Glutamatergic neuron (in vitro differentiated cells): ENCODE measurements at regions not wholly inside any gene's neighbourhood (a gene's known extent, or its start where the extent isn't known, plus 50 kb on each side); places are given as distances from the start of the nearest gene placed in this dataset.

Experiments used
- DNase-seq: peaks from one replicate; pipeline ENCODE4 v3.0.0; 2022
- H3K27ac Mint-ChIP-seq: one replicate; pipeline ENCODE4 v1.8.0; 2020; ENCODE audit warnings: mild to moderate bottlenecking, mixed read lengths, inconsistent platforms; ENCODE audit not compliant: unreplicated experiment
- H3K27me3 Mint-ChIP-seq: one replicate; pipeline ENCODE4 v1.8.0; 2020; ENCODE audit warnings: mild to moderate bottlenecking, moderate library complexity, mixed read lengths, inconsistent platforms; ENCODE audit not compliant: unreplicated experiment
- H3K36me3 Mint-ChIP-seq: one replicate; pipeline ENCODE4 v1.8.0; 2020; ENCODE audit warnings: mild to moderate bottlenecking, mixed read lengths, inconsistent platforms; ENCODE audit not compliant: unreplicated experiment
- H3K4me1 Mint-ChIP-seq: one replicate; pipeline ENCODE4 v1.8.0; 2020; ENCODE audit warnings: mild to moderate bottlenecking, low read depth, mixed read lengths, inconsistent platforms; ENCODE audit not compliant: unreplicated experiment
- H3K4me3 Mint-ChIP-seq: one replicate; pipeline ENCODE4 v1.8.0; 2020; ENCODE audit warnings: mild to moderate bottlenecking, mixed read lengths, inconsistent platforms; ENCODE audit not compliant: unreplicated experiment
- H3K9me3 Mint-ChIP-seq: one replicate; pipeline ENCODE4 v1.8.0; 2020; ENCODE audit warnings: mild to moderate bottlenecking, moderate library complexity, mixed read lengths, inconsistent platforms; ENCODE audit not compliant: unreplicated experiment
- CTCF ChIP-seq: fragments of 200-600 bp; sonication (generic); IDR thresholded peaks from one replicate; pipeline ENCODE4 v1.5.0; 2021; ENCODE audit not compliant: partially characterized antibody, unreplicated experiment

DNA sequence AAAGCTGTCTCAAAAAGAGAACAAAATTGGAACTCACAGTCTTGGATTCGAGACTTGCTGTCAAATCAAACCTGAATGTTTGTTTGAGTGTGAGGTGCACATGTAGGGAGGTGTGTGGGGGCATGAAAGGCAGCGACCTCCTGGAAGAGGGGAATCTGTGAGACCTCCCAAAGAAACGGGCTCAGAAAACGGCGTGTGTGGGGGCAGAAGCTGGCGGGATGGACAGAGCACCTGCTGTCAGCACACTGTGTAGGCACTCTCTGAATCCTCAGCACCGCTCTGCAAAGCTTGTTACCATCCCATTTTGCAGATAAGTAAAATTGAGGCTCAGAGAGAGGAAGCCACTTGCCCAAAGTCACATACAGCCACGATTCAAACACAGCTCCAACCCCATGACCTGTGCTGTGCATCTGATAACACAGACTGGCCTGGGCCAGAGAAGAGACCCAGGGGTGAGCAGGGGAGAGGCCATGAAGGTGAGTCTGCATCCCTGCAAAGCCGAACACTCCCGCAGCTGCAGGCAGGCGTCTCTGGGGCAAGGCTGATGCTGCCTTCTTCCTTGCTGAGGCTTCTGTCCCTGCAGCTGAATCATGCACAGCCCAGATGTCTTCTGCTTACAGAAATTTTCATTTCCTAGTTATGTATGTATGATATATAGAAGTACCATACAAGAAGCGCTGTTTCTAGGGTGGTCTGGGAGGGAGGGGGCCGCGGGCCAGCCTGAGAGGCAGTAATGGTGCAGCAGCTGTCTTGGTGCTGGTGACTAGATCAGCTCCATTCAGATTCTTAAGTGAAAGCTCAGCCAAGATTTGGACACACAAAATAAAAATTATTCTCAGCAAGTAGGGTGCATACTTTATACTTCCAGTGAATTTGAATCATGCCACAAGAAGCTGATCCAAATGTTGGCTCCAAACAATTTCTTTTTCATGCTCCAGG lies 67.3 kb upstream of the SHISAL1 start:
- H3K4me3 Mint-ChIP-seq: no peak overlapping the region
- peak; percentile 7 for DNase-seq
- H3K36me3 Mint-ChIP-seq: peaks cover 6% of the 10 kb centered on the region
- H3K27me3 Mint-ChIP-seq: peaks cover 8% of the 10 kb centered on the region
- peaks cover 4% of the 10 kb centered on the region for H3K4me1 Mint-ChIP-seq
- no peak overlapping the region for H3K27ac Mint-ChIP-seq
- peaks cover 3% of the 10 kb centered on the region for H3K9me3 Mint-ChIP-seq
- TF ChIP-seq CTCF: no peak

GRCh38 chr22:44378380-44378779 lies 65.6 kb upstream of the SHISAL1 start:
- H3K36me3 Mint-ChIP-seq: peaks cover 16% of the 10 kb centered on the region
- H3K4me3 Mint-ChIP-seq: no peak overlapping the region
- no peak for DNase-seq
- H3K27ac Mint-ChIP-seq: no peak overlapping the region
- peaks cover under 1% of the 10 kb centered on the region for H3K4me1 Mint-ChIP-seq
- H3K9me3 Mint-ChIP-seq: peaks cover 3% of the 10 kb centered on the region
- no peak for TF ChIP-seq CTCF
- H3K27me3 Mint-ChIP-seq: peaks cover 7% of the 10 kb centered on the region

DNA sequence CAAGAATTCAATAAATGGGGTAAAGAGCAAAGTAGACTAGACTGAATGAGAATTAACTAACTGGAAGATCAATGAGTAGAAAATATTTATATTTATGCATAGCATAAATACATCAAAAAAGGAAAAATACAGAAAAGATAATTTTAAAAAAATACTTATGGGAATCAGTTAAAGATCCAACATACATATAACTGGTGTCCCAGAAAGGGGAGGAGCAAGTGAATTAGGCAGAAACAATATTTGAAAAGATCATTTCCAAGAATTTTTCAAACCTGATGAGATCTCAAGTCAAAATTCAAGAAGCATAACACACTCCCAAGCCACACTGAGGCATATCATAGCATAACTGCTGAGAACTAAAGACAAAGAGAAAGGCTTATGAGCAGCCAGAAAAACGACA lies 62.7 kb upstream of the SHISAL1 start:
- no peak for DNase-seq
- peaks cover 1% of the 10 kb centered on the region for H3K4me1 Mint-ChIP-seq
- no peak for TF ChIP-seq CTCF
- peaks cover 1% of the 10 kb centered on the region for H3K9me3 Mint-ChIP-seq
- H3K27me3 Mint-ChIP-seq: peaks cover 4% of the 10 kb centered on the region
- no peak overlapping the region for H3K4me3 Mint-ChIP-seq
- H3K27ac Mint-ChIP-seq: no peak overlapping the region
- peaks cover 16% of the 10 kb centered on the region for H3K36me3 Mint-ChIP-seq

DNA sequence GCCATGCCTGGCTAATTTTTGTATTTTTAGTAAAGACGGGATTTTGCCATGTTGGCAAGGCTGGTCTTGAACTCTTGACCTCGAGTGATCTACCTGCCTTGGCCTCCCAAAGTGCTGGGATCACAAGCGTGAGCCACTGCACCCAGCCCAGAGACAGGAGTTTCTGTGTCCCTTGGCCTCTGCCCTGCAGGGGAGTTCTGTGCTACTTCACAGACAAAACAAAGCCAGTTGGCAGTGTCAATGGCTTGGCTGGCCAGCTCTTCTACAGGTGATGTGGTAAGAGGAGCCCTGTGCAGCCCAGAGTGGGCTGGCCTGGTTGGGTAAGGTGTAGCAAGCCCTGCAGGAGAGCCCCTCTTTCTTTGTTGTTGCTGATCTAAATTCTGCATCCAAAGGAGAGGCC lies 60.5 kb upstream of the SHISAL1 start:
- Mint-ChIP-seq H3K27ac (no peak overlapping the region), H3K36me3 (peaks cover 16% of the 10 kb centered on the region), H3K9me3 (peaks cover 3% of the 10 kb centered on the region), H3K27me3 (peaks cover 6% of the 10 kb centered on the region), H3K4me3 (no peak overlapping the region), H3K4me1 (peaks cover 2% of the 10 kb centered on the region)
- no peak for DNase-seq
- no peak for TF ChIP-seq CTCF

DNA sequence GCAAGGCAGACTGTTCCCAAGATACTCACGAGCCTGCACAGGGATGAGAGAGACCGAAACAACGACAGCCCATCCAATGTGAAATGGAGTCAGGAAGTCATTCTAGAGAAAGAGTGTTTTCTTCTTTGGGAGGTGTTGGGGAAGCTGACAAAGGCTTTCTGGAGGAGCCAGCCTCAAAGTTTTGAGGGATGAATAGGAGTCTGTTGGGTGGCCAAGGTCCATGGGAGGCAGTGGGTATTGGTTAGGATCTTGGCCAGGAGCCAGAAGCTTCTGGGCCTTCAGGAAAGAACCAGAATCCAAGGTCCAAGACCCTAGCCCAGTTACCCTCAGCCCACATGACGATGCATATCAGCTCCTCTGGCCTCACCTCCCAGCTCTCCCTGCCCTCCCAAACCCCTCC lies 59.9 kb upstream of the SHISAL1 start:
- Mint-ChIP-seq H3K4me3 (no peak overlapping the region), H3K9me3 (peaks cover 4% of the 10 kb centered on the region), H3K27me3 (peaks cover 7% of the 10 kb centered on the region), H3K27ac (no peak overlapping the region), H3K4me1 (peaks cover 2% of the 10 kb centered on the region), H3K36me3 (peaks cover 16% of the 10 kb centered on the region)
- DNase-seq: peak; percentile 1
- no peak for TF ChIP-seq CTCF
